ENCODE measurements at regions not wholly inside any gene's neighbourhood (a gene's known extent, or its start where the extent isn't known, plus 50 kb on each side); places are given as distances from the start of the nearest gene placed in this dataset.

DNA sequence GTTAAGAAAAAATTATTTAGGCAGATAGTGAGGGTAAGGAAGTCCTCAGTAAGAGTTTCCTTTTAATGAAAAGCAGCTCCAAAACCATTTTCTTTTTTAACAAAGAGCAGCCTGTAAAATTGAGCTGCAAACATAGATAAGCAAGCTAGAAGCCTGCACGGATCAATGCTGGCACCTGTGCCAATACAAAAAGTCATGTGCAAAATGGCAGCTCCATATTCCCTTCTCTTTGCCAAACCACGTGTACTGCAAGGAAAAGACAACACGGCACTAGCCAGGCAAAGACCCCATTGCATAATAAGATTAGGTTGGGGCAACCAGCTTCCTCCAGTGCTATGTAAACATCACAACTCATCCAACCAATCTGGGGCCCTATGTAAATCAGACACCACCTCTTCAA is 268.4 kb upstream of the INTU start:
- TF ChIP-seq, protein P1, sequence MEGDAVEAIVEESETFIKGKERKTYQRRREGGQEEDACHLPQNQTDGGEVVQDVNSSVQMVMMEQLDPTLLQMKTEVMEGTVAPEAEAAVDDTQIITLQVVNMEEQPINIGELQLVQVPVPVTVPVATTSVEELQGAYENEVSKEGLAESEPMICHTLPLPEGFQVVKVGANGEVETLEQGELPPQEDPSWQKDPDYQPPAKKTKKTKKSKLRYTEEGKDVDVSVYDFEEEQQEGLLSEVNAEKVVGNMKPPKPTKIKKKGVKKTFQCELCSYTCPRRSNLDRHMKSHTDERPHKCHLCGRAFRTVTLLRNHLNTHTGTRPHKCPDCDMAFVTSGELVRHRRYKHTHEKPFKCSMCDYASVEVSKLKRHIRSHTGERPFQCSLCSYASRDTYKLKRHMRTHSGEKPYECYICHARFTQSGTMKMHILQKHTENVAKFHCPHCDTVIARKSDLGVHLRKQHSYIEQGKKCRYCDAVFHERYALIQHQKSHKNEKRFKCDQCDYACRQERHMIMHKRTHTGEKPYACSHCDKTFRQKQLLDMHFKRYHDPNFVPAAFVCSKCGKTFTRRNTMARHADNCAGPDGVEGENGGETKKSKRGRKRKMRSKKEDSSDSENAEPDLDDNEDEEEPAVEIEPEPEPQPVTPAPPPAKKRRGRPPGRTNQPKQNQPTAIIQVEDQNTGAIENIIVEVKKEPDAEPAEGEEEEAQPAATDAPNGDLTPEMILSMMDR (conservative IDR thresholded peaks at IDR 0.05 in 1 of 2, IDR thresholded peaks at IDR 0.05 in 1 of 2; ENCODE audit: low read depth in 1 of 2, low read length in 2 of 2), result no peak
- no peak for TF ChIP-seq EZH2 (IDR thresholded peaks at IDR 0.05; ENCODE audit: low read length, missing control alignments)

Measured in fibroblast of lung (primary cell).